ENCODE measurements at regions not wholly inside any gene's neighbourhood (a gene's known extent, or its start where the extent isn't known, plus 50 kb on each side); places are given as distances from the start of the nearest gene placed in this dataset.

DNA sequence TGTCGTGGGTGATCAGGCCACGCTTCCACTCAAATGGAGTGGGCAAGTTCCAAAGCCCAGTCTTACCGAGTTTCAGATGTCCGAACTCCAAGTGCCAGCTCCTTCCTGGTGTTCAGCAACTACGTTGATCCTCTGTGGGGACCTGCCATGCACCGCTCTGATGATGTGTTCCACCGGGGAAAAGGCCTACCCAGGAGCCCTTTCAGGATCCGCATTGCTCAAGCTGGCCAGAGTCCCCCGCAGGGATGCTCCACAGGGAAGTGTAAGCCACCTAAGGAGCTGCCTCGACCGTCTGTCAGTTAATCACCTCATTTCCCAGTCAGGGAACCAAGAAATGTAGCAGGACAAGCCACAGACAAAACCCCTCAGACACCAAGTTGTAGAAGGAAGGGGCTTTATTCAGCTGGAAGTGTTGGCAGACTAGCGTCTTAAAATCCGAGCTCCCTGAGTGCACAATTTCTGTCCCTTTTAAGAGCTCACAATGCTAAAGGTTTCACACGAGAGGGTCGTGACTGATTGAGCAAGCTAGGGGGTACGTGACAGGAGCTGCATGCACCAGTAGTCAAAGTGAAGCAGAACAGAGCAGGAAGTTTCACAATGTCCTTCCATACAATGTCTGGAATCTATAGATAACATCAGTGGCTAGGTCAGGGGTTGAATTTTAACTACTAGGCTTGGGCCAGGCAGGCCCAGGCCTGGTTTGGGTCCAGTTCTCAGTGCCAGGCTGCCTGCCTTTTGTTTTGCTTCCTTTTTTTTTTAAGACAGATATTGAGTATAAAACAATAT, 126.2 kb upstream of the ZDHHC15 start:
- peaks cover 3% of the 10 kb centered on the region; the same call in 1 of the 2 replicates for H3K9me3 ChIP-seq (ENCODE audit: low read length)
- DNase-seq (ENCODE audit: low spot score), result peak; percentile 66
- H3K4me1 ChIP-seq (ENCODE audit: insufficient read depth, low read length), result peaks cover 25% of the 10 kb centered on the region; the same call in 1 of the 2 replicates
- peaks cover 0 to 3% of the 10 kb centered on the region in 2 experiments; a peak in 2 of 5 replicates for H3K36me3 ChIP-seq (replicated peaks in 1 of 2; ENCODE audit: control insufficient read depth in 1 of 2, insufficient read depth in 2 of 2, low read length in 2 of 2)
- peak overlapping the region; percentile 53 for H3K4me2 ChIP-seq (ENCODE audit: low read depth, low read length)
- ATAC-seq, result peak; percentile 91
- WGBS (ENCODE audit: low lambda C conversion rate), result 0% methylated on average over 6 of the region's 16 CpGs
- H3K79me2 ChIP-seq (ENCODE audit: insufficient read depth, low read length), result peaks cover 23% of the 10 kb centered on the region
- ChIA-PET CTCF (ENCODE audit: low intra/inter-chr PET ratio, low total read pairs) (no interaction called here), POLR2A (no interaction called here)
- peak overlapping the region; percentile 54 to 64 (median 57); a peak in 5 of 6 replicates for H3K4me3 ChIP-seq (replicated peaks in 1 of 3; ENCODE audit: insufficient read depth in 1 of 3, low read depth in 2 of 3, low read length in 3 of 3)
- no peak for FAIRE-seq
- H3K27ac ChIP-seq (ENCODE audit: extremely low read length, insufficient read depth, low read length), result peak overlapping the region; percentile 58
- H3K27me3 ChIP-seq (ENCODE audit: control insufficient read depth in 1 of 2, insufficient read depth in 2 of 2, low read length in 2 of 2), result no peaks in the 10 kb centered on the region
- H3K9ac ChIP-seq (ENCODE audit: insufficient read depth, low read depth, low read length), result peak overlapping the region; percentile 66
- intact Hi-C loops (cut with micrococcal nuclease; ENCODE audit: unreplicated experiment), result no loop called here
- in situ Hi-C loops (cut with HindIII; ENCODE audit: extremely low pct_ligation_motif_present, low pct_unique_long_range_greater_than_20kb), result no loop called here
- no TSS peak for BruUV-seq (replicated peaks)
- H2AFZ ChIP-seq (ENCODE audit: low read length), result no peak overlapping the region
- no peaks in the 10 kb centered on the region for H4K20me1 ChIP-seq (ENCODE audit: insufficient read depth, low read length)
- TF ChIP-seq ZFY (CRISPR knock-in tag; IDR thresholded peaks at IDR 0.05) (peak; percentile 56), POLR2AphosphoS5 (IDR thresholded peaks at IDR 0.05; ENCODE audit: low read depth, low read length) (peak; percentile 35; the same call in 1 of the 2 replicates), ZNF740 (CRISPR knock-in tag; IDR thresholded peaks at IDR 0.05) (no peak), ELF3 (CRISPR knock-in tag; IDR thresholded peaks at IDR 0.05) (peak; percentile 76), JUNB (CRISPR knock-in tag; IDR thresholded peaks at IDR 0.05; ENCODE audit: borderline replicate concordance) (no peak), GABPA (IDR thresholded peaks at IDR 0.05; ENCODE audit: low read depth, low read length) (no peak), GABPA (CRISPR knock-in tag; IDR thresholded peaks at IDR 0.05; ENCODE audit: low read depth) (peak; percentile 18; the same call in 1 of the 2 replicates), CBX1 (IDR thresholded peaks at IDR 0.05; ENCODE audit: low read depth) (no peak), TFDP1 (CRISPR knock-in tag; IDR thresholded peaks at IDR 0.05; ENCODE audit: borderline replicate concordance) (peak; percentile 20; the same call in 1 of the 2 replicates), ZNF589 (CRISPR knock-in tag; conservative IDR thresholded peaks at IDR 0.05) (no peak), TBX2 (CRISPR knock-in tag; IDR thresholded peaks at IDR 0.05; ENCODE audit: borderline replicate concordance) (peak; percentile 58; the same call in 1 of the 2 replicates), SOX5 (CRISPR knock-in tag; IDR thresholded peaks at IDR 0.05; ENCODE audit: borderline replicate concordance) (peak; percentile 79), PCBP2 (optimal IDR thresholded peaks at IDR 0.05; ENCODE audit: low read depth, low read length, poor library complexity, severe bottlenecking) (no peak), SRSF1 (optimal IDR thresholded peaks at IDR 0.05; ENCODE audit: low read depth, low read length) (no peak), ZNF441 (CRISPR knock-in tag; IDR thresholded peaks at IDR 0.05; ENCODE audit: borderline replicate concordance) (0 out of 2 replicates have a peak, but pooled peaks have one; percentile 35), TARDBP (CRISPR knock-in tag; IDR thresholded peaks at IDR 0.05) (peak; percentile 37; the same call in 1 of the 2 replicates), ZFP41 (CRISPR knock-in tag; IDR thresholded peaks at IDR 0.05; ENCODE audit: borderline replicate concordance) (no peak), SAP130 (CRISPR knock-in tag; IDR thresholded peaks at IDR 0.05; ENCODE audit: low read depth) (peak; percentile 79), ZNF264 (CRISPR knock-in tag; IDR thresholded peaks at IDR 0.05) (peak; percentile 35; the same call in 1 of the 2 replicates), SMAD1 (CRISPR knock-in tag; IDR thresholded peaks at IDR 0.05; ENCODE audit: borderline replicate concordance, low read depth) (no peak)
- TF ChIP-seq, protein P1, sequence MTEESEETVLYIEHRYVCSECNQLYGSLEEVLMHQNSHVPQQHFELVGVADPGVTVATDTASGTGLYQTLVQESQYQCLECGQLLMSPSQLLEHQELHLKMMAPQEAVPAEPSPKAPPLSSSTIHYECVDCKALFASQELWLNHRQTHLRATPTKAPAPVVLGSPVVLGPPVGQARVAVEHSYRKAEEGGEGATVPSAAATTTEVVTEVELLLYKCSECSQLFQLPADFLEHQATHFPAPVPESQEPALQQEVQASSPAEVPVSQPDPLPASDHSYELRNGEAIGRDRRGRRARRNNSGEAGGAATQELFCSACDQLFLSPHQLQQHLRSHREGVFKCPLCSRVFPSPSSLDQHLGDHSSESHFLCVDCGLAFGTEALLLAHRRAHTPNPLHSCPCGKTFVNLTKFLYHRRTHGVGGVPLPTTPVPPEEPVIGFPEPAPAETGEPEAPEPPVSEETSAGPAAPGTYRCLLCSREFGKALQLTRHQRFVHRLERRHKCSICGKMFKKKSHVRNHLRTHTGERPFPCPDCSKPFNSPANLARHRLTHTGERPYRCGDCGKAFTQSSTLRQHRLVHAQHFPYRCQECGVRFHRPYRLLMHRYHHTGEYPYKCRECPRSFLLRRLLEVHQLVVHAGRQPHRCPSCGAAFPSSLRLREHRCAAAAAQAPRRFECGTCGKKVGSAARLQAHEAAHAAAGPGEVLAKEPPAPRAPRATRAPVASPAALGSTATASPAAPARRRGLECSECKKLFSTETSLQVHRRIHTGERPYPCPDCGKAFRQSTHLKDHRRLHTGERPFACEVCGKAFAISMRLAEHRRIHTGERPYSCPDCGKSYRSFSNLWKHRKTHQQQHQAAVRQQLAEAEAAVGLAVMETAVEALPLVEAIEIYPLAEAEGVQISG (CRISPR knock-in tag; IDR thresholded peaks at IDR 0.05), result peak; percentile 46; the same call in 1 of the 2 replicates

All from HepG2 (cell line).